Caco-2 (cell line): ENCODE measurements at regions not wholly inside any gene's neighbourhood (a gene's known extent, or its start where the extent isn't known, plus 50 kb on each side); places are given as distances from the start of the nearest gene placed in this dataset.
"Not testable (repeated sequence)": the region's sequence is repeated elsewhere in the genome, so short reads cannot be mapped to it uniquely, and the experiment has no call there.

Source experiments
- BruUV-seq: library from RNA; stranded (reverse); fragments of 400-500 nt; replicated peaks from 2 replicates; lab custom pipeline; 2021; lab: Mats Ljungman, UMichigan
- CTCF ChIA-PET: fragments of 300-600 bp; sonication (Branson Sonifier 250); formaldehyde crosslinking; loops from one replicate; lab custom pipeline; 2022; ENCODE audit warnings: antibody characterized with exemption; lab: Charles Lee
- POLR2A ChIA-PET: fragments of 300-600 bp; sonication (Branson Sonifier 250); formaldehyde crosslinking; loops from one replicate; lab custom pipeline; 2022; ENCODE audit warnings: antibody characterized with exemption; lab: Charles Lee
- DNase-seq, 2 experiments: peaks; one replicate each; pipeline versions ENCODE4 v3.0.0 to v3.0.0-alpha.2; 2020 to 2022
- H3K27me3 ChIP-seq: replicated peaks from 2 replicates; pipeline ENCODE4 v1.6.0; 2011; ENCODE audit warnings: low read length; ENCODE audit not compliant: control insufficient read depth, insufficient read depth
- H3K36me3 ChIP-seq: 2 replicates; pipeline ENCODE4 v1.5.1; 2011; ENCODE audit warnings: low read length; ENCODE audit not compliant: control insufficient read depth, insufficient read depth
- H3K4me1 ChIP-seq: fragments of 250-450 bp; sonication (Bioruptor Pico); 2 replicates; pipeline ENCODE4 v1.5.1; 2020; ENCODE audit warnings: mild to moderate bottlenecking
- H3K4me3 ChIP-seq: 2 replicates; pipeline ENCODE4 v1.5.1; 2011; ENCODE audit warnings: low read depth, mild to moderate bottlenecking, control low read depth, low read length
- H3K9me3 ChIP-seq: fragments of 250-450 bp; sonication (Bioruptor Pico); 2 replicates; pipeline ENCODE4 v1.5.1; 2020; ENCODE audit warnings: mild to moderate bottlenecking, moderate library complexity
- H3K27ac Mint-ChIP-seq: one replicate; pipeline ENCODE4 v1.8.0; 2022; ENCODE audit warnings: mixed read lengths; ENCODE audit not compliant: unreplicated experiment
- H3K27me3 Mint-ChIP-seq: one replicate; pipeline ENCODE4 v1.8.0; 2022; ENCODE audit warnings: mixed read lengths; ENCODE audit not compliant: insufficient read depth, unreplicated experiment
- H3K36me3 Mint-ChIP-seq: one replicate; pipeline ENCODE4 v1.8.0; 2022; ENCODE audit warnings: mild to moderate bottlenecking, mixed read lengths; ENCODE audit not compliant: insufficient read depth, unreplicated experiment
- H3K4me1 Mint-ChIP-seq: one replicate; pipeline ENCODE4 v1.8.0; 2022; ENCODE audit warnings: low read depth, mixed read lengths; ENCODE audit not compliant: unreplicated experiment
- H3K4me3 Mint-ChIP-seq: one replicate; pipeline ENCODE4 v1.8.0; 2022; ENCODE audit warnings: mild to moderate bottlenecking, moderate library complexity, mixed read lengths; ENCODE audit not compliant: unreplicated experiment
- H3K9me3 Mint-ChIP-seq: one replicate; pipeline ENCODE4 v1.8.0; 2022; ENCODE audit warnings: mixed read lengths; ENCODE audit not compliant: unreplicated experiment
- intact Hi-C: fragments of 100-400 bp; cut with micrococcal nuclease; formaldehyde crosslinking; loops from one replicate; pipeline ENCODE4 v1.10.0; 2022; ENCODE audit not compliant: unreplicated experiment
- TF ChIP-seq, protein P1 (sequence below), 2 experiments: fragments of 200-600 bp in 1 of 2; IDR thresholded peaks; 1 replicate in 1 of 2; 2 replicates in 1 of 2; pipeline versions ENCODE4 v1.5.1 to v1.8.0; 2011 to 2022; ENCODE audit warnings: antibody characterized with exemption in 1 of 2, control low read depth in 1 of 2, inconsistent platforms in 1 of 2, low read depth in 1 of 2, low read length in 1 of 2, mild to moderate bottlenecking in 1 of 2, moderate library complexity in 1 of 2; ENCODE audit not compliant: insufficient read depth in 1 of 2, severe bottlenecking in 1 of 2, unreplicated experiment in 1 of 2

GRCh38 chr21:19065164-19065563, 661.6 kb upstream of the TMPRSS15 start:
- Mint-ChIP-seq H3K9me3 (no peaks in the 10 kb centered on the region), H3K27me3 (no peaks in the 10 kb centered on the region), H3K4me3 (no peak overlapping the region), H3K27ac (no peak overlapping the region), H3K36me3 (no peaks in the 10 kb centered on the region), H3K4me1 (no peaks in the 10 kb centered on the region)
- Histone ChIP-seq H3K9me3 (no peaks in the 10 kb centered on the region), H3K4me3 (no peak overlapping the region), H3K27me3 (no peaks in the 10 kb centered on the region), H3K36me3 (no peaks in the 10 kb centered on the region), H3K4me1 (no peaks in the 10 kb centered on the region)
- CTCF ChIA-PET = no interaction called here
- BruUV-seq = no TSS peak
- TF ChIP-seq, protein P1, sequence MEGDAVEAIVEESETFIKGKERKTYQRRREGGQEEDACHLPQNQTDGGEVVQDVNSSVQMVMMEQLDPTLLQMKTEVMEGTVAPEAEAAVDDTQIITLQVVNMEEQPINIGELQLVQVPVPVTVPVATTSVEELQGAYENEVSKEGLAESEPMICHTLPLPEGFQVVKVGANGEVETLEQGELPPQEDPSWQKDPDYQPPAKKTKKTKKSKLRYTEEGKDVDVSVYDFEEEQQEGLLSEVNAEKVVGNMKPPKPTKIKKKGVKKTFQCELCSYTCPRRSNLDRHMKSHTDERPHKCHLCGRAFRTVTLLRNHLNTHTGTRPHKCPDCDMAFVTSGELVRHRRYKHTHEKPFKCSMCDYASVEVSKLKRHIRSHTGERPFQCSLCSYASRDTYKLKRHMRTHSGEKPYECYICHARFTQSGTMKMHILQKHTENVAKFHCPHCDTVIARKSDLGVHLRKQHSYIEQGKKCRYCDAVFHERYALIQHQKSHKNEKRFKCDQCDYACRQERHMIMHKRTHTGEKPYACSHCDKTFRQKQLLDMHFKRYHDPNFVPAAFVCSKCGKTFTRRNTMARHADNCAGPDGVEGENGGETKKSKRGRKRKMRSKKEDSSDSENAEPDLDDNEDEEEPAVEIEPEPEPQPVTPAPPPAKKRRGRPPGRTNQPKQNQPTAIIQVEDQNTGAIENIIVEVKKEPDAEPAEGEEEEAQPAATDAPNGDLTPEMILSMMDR (IDR thresholded peaks at IDR 0.05; ENCODE audit: insufficient read depth in 1 of 2, low read depth in 1 of 2, low read length in 1 of 2, severe bottlenecking in 1 of 2, unreplicated experiment in 1 of 2) = no peak
- POLR2A ChIA-PET = no interaction called here
- intact Hi-C loops = no loop called here
- no peak for DNase-seq

- peaks cover 23% of the 10 kb centered on the region for H3K9me3 Mint-ChIP-seq
- H3K9me3 ChIP-seq = no peaks in the 10 kb centered on the region; the same call in 1 of the 2 replicates
Measured at GRCh38 chr21:19076031-19076430, 672.4 kb upstream of the TMPRSS15 start.

GRCh38 chr21:19109694-19110093, 706.1 kb upstream of the TMPRSS15 start:
- TF ChIP-seq, protein P1 (IDR thresholded peaks at IDR 0.05; ENCODE audit: insufficient read depth in 1 of 2, low read depth in 1 of 2, low read length in 1 of 2, severe bottlenecking in 1 of 2, unreplicated experiment in 1 of 2) = no peak
- ChIA-PET CTCF (no interaction called here), POLR2A (no interaction called here)
- Histone ChIP-seq H3K4me1 (no peaks in the 10 kb centered on the region), H3K9me3 (no peaks in the 10 kb centered on the region), H3K4me3 (no peak overlapping the region), H3K36me3 (no peaks in the 10 kb centered on the region), H3K27me3 (no peaks in the 10 kb centered on the region)
- intact Hi-C loops = no loop called here
- no peaks in the 10 kb centered on the region for H3K9me3 Mint-ChIP-seq
- DNase-seq = no peak
- no peak overlapping the region for H3K4me3 Mint-ChIP-seq
- H3K4me1 Mint-ChIP-seq = no peaks in the 10 kb centered on the region
- H3K36me3 Mint-ChIP-seq = no peaks in the 10 kb centered on the region
- no peak overlapping the region for H3K27ac Mint-ChIP-seq
- H3K27me3 Mint-ChIP-seq = no peaks in the 10 kb centered on the region
- no TSS peak for BruUV-seq

More at GRCh38 chr21:19076031-19076430, 672.4 kb upstream of the TMPRSS15 start:
- Histone ChIP-seq H3K27me3 (no peaks in the 10 kb centered on the region), H3K4me3 (no peak overlapping the region), H3K36me3 (no peaks in the 10 kb centered on the region), H3K4me1 (no peaks in the 10 kb centered on the region)
- ChIA-PET POLR2A (no interaction called here), CTCF (no interaction called here)
- Mint-ChIP-seq H3K4me1 (no peaks in the 10 kb centered on the region), H3K36me3 (no peaks in the 10 kb centered on the region), H3K27ac (no peak overlapping the region), H3K4me3 (no peak overlapping the region), H3K27me3 (no peaks in the 10 kb centered on the region)
- no peak for DNase-seq
- intact Hi-C loops = no loop called here
- TF ChIP-seq, protein P1 (IDR thresholded peaks at IDR 0.05; ENCODE audit: insufficient read depth in 1 of 2, low read depth in 1 of 2, low read length in 1 of 2, severe bottlenecking in 1 of 2, unreplicated experiment in 1 of 2) = no peak
- BruUV-seq = no TSS peak

- BruUV-seq, H3K9me3 ChIP-seq, H3K4me1 Mint-ChIP-seq, DNase-seq, POLR2A ChIA-PET, CTCF ChIA-PET, H3K36me3 ChIP-seq, H3K4me3 ChIP-seq, H3K4me1 ChIP-seq, H3K27ac Mint-ChIP-seq, H3K27me3 ChIP-seq, H3K4me3 Mint-ChIP-seq, H3K27me3 Mint-ChIP-seq, H3K36me3 Mint-ChIP-seq, intact Hi-C loops, H3K9me3 Mint-ChIP-seq: not testable (repeated sequence)
Measured at GRCh38 chr21:19119259-19119658, 715.7 kb upstream of the TMPRSS15 start.
